Astrocyte (in vitro differentiated cells and primary cell): ENCODE measurements at regions not wholly inside any gene's neighbourhood (a gene's known extent, or its start where the extent isn't known, plus 50 kb on each side); places are given as distances from the start of the nearest gene placed in this dataset.
"Not testable (repeated sequence)": the region's sequence is repeated elsewhere in the genome, so short reads cannot be mapped to it uniquely, and the experiment has no call there.

Experiments
- CTCF ChIP-seq: IDR thresholded peaks from 2 replicates; pipeline ENCODE4 v1.5.1; 2011; ENCODE audit warnings: low read depth, mild to moderate bottlenecking, inconsistent platforms, low read length, moderate library complexity; ENCODE audit not compliant: insufficient read depth
- EZH2 ChIP-seq: IDR thresholded peaks from 2 replicates; pipeline ENCODE4 v1.6.1; 2012; ENCODE audit warnings: mild to moderate bottlenecking, low read length, inconsistent platforms; ENCODE audit not compliant: insufficient read depth

DNA sequence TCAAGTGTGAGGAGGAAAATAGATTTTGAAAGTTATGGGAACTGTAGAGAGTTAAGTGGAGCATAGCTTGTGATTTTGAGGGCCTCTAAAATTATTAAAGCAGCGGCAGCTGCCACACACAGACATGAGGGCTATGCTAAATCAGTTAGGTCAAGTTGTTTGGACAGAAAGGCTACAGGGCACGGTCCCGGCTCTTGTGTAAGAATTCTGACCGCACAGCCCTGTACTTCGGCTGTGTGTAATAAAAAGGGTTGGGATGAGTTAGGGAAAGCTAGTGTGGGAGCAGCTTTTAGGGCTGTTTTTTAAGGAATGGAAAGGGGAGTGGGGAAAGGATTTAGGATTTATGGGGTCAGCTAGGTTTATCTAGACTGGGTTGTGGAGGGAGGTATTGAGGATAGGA is 79.6 kb upstream of the KIF5B start:
- not testable (repeated sequence) for TF ChIP-seq CTCF, EZH2
